Stimulated activated CD4-positive, alpha-beta T cell treated with anti-CD3 and anti-CD28 coated beads, Interleukin-15, amount 100 ng/mL, for 48 hours (primary cell): ENCODE measurements at regions not wholly inside any gene's neighbourhood (a gene's known extent, or its start where the extent isn't known, plus 50 kb on each side); places are given as distances from the start of the nearest gene placed in this dataset.
"Not testable (repeated sequence)": the region's sequence is repeated elsewhere in the genome, so short reads cannot be mapped to it uniquely, and the experiment has no call there.

Experiments
- DNase-seq, 2 donors: peaks; one replicate each; pipeline ENCODE4 v3.0.0-alpha.2; 2020; ENCODE audit warnings: low read depth in 2 of 2

- DNase-seq, result no peak
These were observed 69.8 kb downstream of the RMI2 start for GRCh38 chr16:11414815-11415775.

- no peak for DNase-seq
These were observed 71.2 kb downstream of the RMI2 start for GRCh38 chr16:11416228-11417001.

GRCh38 chr16:11417487-11417886 is 72.2 kb downstream of the RMI2 start:
- no peak for DNase-seq

- no peak for DNase-seq
These were observed 73.2 kb downstream of the RMI2 start for GRCh38 chr16:11418506-11418905.

- not testable (repeated sequence) for DNase-seq
These were observed 74.8 kb downstream of the RMI2 start for GRCh38 chr16:11420067-11420466.

GRCh38 chr16:11420895-11421294 is 75.6 kb downstream of the RMI2 start:
- DNase-seq, result no peak

GRCh38 chr16:11422381-11423314 is 77.4 kb downstream of the RMI2 start:
- no peak for DNase-seq

- DNase-seq, result no peak
These were observed 78.3 kb downstream of the RMI2 start for GRCh38 chr16:11423315-11424117.

- DNase-seq, result no peak
These were observed 78.8 kb downstream of the RMI2 start for GRCh38 chr16:11424118-11424460.

- DNase-seq, result no peak
These were observed 79.9 kb downstream of the RMI2 start for GRCh38 chr16:11425140-11425539.

- DNase-seq, result no peak
These were observed 83.3 kb downstream of the RMI2 start for GRCh38 chr16:11428623-11428953.

GRCh38 chr16:11429123-11429522 is 83.9 kb downstream of the RMI2 start:
- DNase-seq, result no peak

GRCh38 chr16:11429823-11430222 is 84.6 kb downstream of the RMI2 start:
- no peak for DNase-seq

GRCh38 chr16:11430601-11431317 is 85.5 kb downstream of the RMI2 start:
- DNase-seq, result no peak

GRCh38 chr16:11431915-11432465 is 86.7 kb downstream of the RMI2 start:
- DNase-seq, result no peak

- no peak for DNase-seq
These were observed 87.7 kb downstream of the RMI2 start for GRCh38 chr16:11432856-11433395.

GRCh38 chr16:11435576-11435975 is 90.3 kb downstream of the RMI2 start:
- DNase-seq, result no peak

GRCh38 chr16:11437069-11437468 is 91.8 kb downstream of the RMI2 start:
- no peak for DNase-seq

- no peak for DNase-seq
These were observed 94.8 kb downstream of the RMI2 start for GRCh38 chr16:11439790-11440656.
